GM21619 (cell line): ENCODE measurements at regions not wholly inside any gene's neighbourhood (a gene's known extent, or its start where the extent isn't known, plus 50 kb on each side); places are given as distances from the start of the nearest gene placed in this dataset.

Experiments used
- ATAC-seq: cut with Tn5 transposase; IDR thresholded peaks from one replicate; pipeline ENCODE4 v1.9.1; 2021; ENCODE audit not compliant: unreplicated experiment

GRCh38 chr1:213921311-213921710, 66.5 kb upstream of the PROX1 start:
- ATAC-seq: no peak

GRCh38 chr1:213921712-213922111, 66.1 kb upstream of the PROX1 start:
- no peak for ATAC-seq

- no peak for ATAC-seq
These were observed 62.1 kb upstream of the PROX1 start for GRCh38 chr1:213925531-213926182.

- ATAC-seq: no peak
These were observed 59.9 kb upstream of the PROX1 start for GRCh38 chr1:213927846-213928245.

GRCh38 chr1:213929398-213929797, 58.4 kb upstream of the PROX1 start:
- ATAC-seq: no peak

GRCh38 chr1:213931836-213932235, 55.9 kb upstream of the PROX1 start:
- no peak for ATAC-seq

- no peak for ATAC-seq
These were observed 54.4 kb upstream of the PROX1 start for GRCh38 chr1:213933336-213933735.

- no peak for ATAC-seq
These were observed 53.1 kb upstream of the PROX1 start for GRCh38 chr1:213934649-213935048.

GRCh38 chr1:213936571-213936970, 51.2 kb upstream of the PROX1 start:
- no peak for ATAC-seq
